ENCODE measurements at regions not wholly inside any gene's neighbourhood (a gene's known extent, or its start where the extent isn't known, plus 50 kb on each side); places are given as distances from the start of the nearest gene placed in this dataset.

- TF ChIP-seq CTCF (IDR thresholded peaks at IDR 0.05; ENCODE audit: insufficient read depth, low read length, poor library complexity, severe bottlenecking): no peak
- Histone ChIP-seq H3K4me3 (ENCODE audit: low read depth, low read length) (no peak overlapping the region), H3K36me3 (ENCODE audit: control insufficient read depth, insufficient read depth, low read length) (no peaks in the 10 kb centered on the region), H3K27me3 (ENCODE audit: control insufficient read depth, insufficient read depth, low read length) (no peaks in the 10 kb centered on the region)
- DNase-seq (ENCODE audit: low read depth): no peak
Observed at GRCh38 chr18:39781565-39781964, 2173.5 kb upstream of the PIK3C3 start.

- Histone ChIP-seq H3K27me3 (ENCODE audit: control insufficient read depth, insufficient read depth, low read length) (no peaks in the 10 kb centered on the region), H3K4me3 (ENCODE audit: low read depth, low read length) (no peak overlapping the region), H3K36me3 (ENCODE audit: control insufficient read depth, insufficient read depth, low read length) (no peaks in the 10 kb centered on the region)
- TF ChIP-seq CTCF (IDR thresholded peaks at IDR 0.05; ENCODE audit: insufficient read depth, low read length, poor library complexity, severe bottlenecking): no peak
- DNase-seq (ENCODE audit: low read depth): no peak
Observed at GRCh38 chr18:39780774-39781173, 2174.3 kb upstream of the PIK3C3 start.

GRCh38 chr18:39779926-39780325 is 2175.1 kb upstream of the PIK3C3 start:
- DNase-seq (ENCODE audit: low read depth): no peak
- Histone ChIP-seq H3K4me3 (ENCODE audit: low read depth, low read length) (no peak overlapping the region), H3K27me3 (ENCODE audit: control insufficient read depth, insufficient read depth, low read length) (no peaks in the 10 kb centered on the region), H3K36me3 (ENCODE audit: control insufficient read depth, insufficient read depth, low read length) (no peaks in the 10 kb centered on the region)
- TF ChIP-seq CTCF (IDR thresholded peaks at IDR 0.05; ENCODE audit: insufficient read depth, low read length, poor library complexity, severe bottlenecking): no peak

- no peak for DNase-seq (ENCODE audit: low read depth)
- Histone ChIP-seq H3K36me3 (ENCODE audit: control insufficient read depth, insufficient read depth, low read length) (no peaks in the 10 kb centered on the region), H3K27me3 (ENCODE audit: control insufficient read depth, insufficient read depth, low read length) (no peaks in the 10 kb centered on the region), H3K4me3 (ENCODE audit: low read depth, low read length) (no peak overlapping the region)
- no peak for TF ChIP-seq CTCF (IDR thresholded peaks at IDR 0.05; ENCODE audit: insufficient read depth, low read length, poor library complexity, severe bottlenecking)
Observed at GRCh38 chr18:39776766-39777165, 2178.3 kb upstream of the PIK3C3 start.

GRCh38 chr18:39774957-39775598 is 2180.0 kb upstream of the PIK3C3 start:
- H3K36me3 ChIP-seq (ENCODE audit: control insufficient read depth, insufficient read depth, low read length): no peaks in the 10 kb centered on the region
- H3K27me3 ChIP-seq (ENCODE audit: control insufficient read depth, insufficient read depth, low read length): no peaks in the 10 kb centered on the region
- no peak for TF ChIP-seq CTCF (IDR thresholded peaks at IDR 0.05; ENCODE audit: insufficient read depth, low read length, poor library complexity, severe bottlenecking)
- DNase-seq (ENCODE audit: low read depth): no peak
- H3K4me3 ChIP-seq (ENCODE audit: low read depth, low read length): no peak overlapping the region

- H3K27me3 ChIP-seq (ENCODE audit: control insufficient read depth, insufficient read depth, low read length): no peaks in the 10 kb centered on the region
- no peak for TF ChIP-seq CTCF (IDR thresholded peaks at IDR 0.05; ENCODE audit: insufficient read depth, low read length, poor library complexity, severe bottlenecking)
- no peak for DNase-seq (ENCODE audit: low read depth)
- H3K4me3 ChIP-seq (ENCODE audit: low read depth, low read length): no peak overlapping the region
- no peaks in the 10 kb centered on the region for H3K36me3 ChIP-seq (ENCODE audit: control insufficient read depth, insufficient read depth, low read length)
Observed at GRCh38 chr18:39773646-39774045, 2181.4 kb upstream of the PIK3C3 start.

Data from kidney epithelial cell (primary cell).